ENCODE measurements at regions not wholly inside any gene's neighbourhood (a gene's known extent, or its start where the extent isn't known, plus 50 kb on each side); places are given as distances from the start of the nearest gene placed in this dataset.
"Not testable (repeated sequence)": the region's sequence is repeated elsewhere in the genome, so short reads cannot be mapped to it uniquely, and the experiment has no call there.

GRCh38 chr1:190837200-190837599, 359.5 kb upstream of the BRINP3 start:
- not testable (repeated sequence) for TF ChIP-seq CTCF, EZH2, EZH2phosphoT487 (IDR thresholded peaks at IDR 0.05)
